ENCODE measurements at regions not wholly inside any gene's neighbourhood (a gene's known extent, or its start where the extent isn't known, plus 50 kb on each side); places are given as distances from the start of the nearest gene placed in this dataset.

- H3K27me3 ChIP-seq (ENCODE audit: insufficient read depth, low read length, poor library complexity) = no peaks in the 10 kb centered on the region
- no peak overlapping the region for H3K4ac ChIP-seq (ENCODE audit: low read depth, low read length)
- H3K27ac ChIP-seq (ENCODE audit: low read depth, low read length) = no peak overlapping the region
- no peak overlapping the region for H4K5ac ChIP-seq (ENCODE audit: low read length)
- no peak overlapping the region for H3K4me2 ChIP-seq (ENCODE audit: low read length)
- WGBS (ENCODE audit: extremely low coverage, insufficient coverage, low lambda C conversion rate) = no CpG with 5 or more reads among the region's 16 CpGs
- no peak overlapping the region for H2AK5ac ChIP-seq (ENCODE audit: low read length)
- H3K4me1 ChIP-seq (ENCODE audit: control insufficient read depth, low read depth, low read length) = no peaks in the 10 kb centered on the region
- no peak overlapping the region for H3K18ac ChIP-seq (ENCODE audit: low read length)
- H2BK15ac ChIP-seq (replicated peaks; ENCODE audit: low read depth) = no peak overlapping the region
- H3K79me2 ChIP-seq (ENCODE audit: control insufficient read depth, insufficient read depth, low read length) = no peaks in the 10 kb centered on the region
- no peak overlapping the region for H3K4me3 ChIP-seq (ENCODE audit: low read length)
- no peak overlapping the region for H4K8ac ChIP-seq (ENCODE audit: low read depth, low read length)
- H3K56ac ChIP-seq (ENCODE audit: low read length) = no peak overlapping the region
- no peaks in the 10 kb centered on the region for H3K79me1 ChIP-seq (ENCODE audit: low read length)
- DNase-seq = no peak
- no peak overlapping the region for H3K9ac ChIP-seq (ENCODE audit: low read length)
- no peaks in the 10 kb centered on the region for H3K36me3 ChIP-seq (ENCODE audit: control insufficient read depth, insufficient read depth, low read length)
- no peak overlapping the region for H2BK5ac ChIP-seq (ENCODE audit: low read length)
- no peak overlapping the region for H3K23ac ChIP-seq (ENCODE audit: low read length)
- H2BK120ac ChIP-seq (ENCODE audit: low read depth, low read length) = no peak overlapping the region
Measured at GRCh38 chr5:6046296-6046967, 331.9 kb downstream of the MED10 start.

GRCh38 chr5:6043491-6044310 is 334.6 kb downstream of the MED10 start:
- no peak overlapping the region for H3K56ac ChIP-seq (ENCODE audit: low read length)
- no peak overlapping the region for H3K4ac ChIP-seq (ENCODE audit: low read depth, low read length)
- H3K4me3 ChIP-seq (ENCODE audit: low read length) = no peak overlapping the region
- H3K27ac ChIP-seq (ENCODE audit: low read depth, low read length) = no peak overlapping the region
- H3K36me3 ChIP-seq (ENCODE audit: control insufficient read depth, insufficient read depth, low read length) = no peaks in the 10 kb centered on the region
- no peaks in the 10 kb centered on the region for H3K4me1 ChIP-seq (ENCODE audit: control insufficient read depth, low read depth, low read length)
- no peaks in the 10 kb centered on the region for H3K79me2 ChIP-seq (ENCODE audit: control insufficient read depth, insufficient read depth, low read length)
- no peak overlapping the region for H2BK15ac ChIP-seq (replicated peaks; ENCODE audit: low read depth)
- no peaks in the 10 kb centered on the region for H3K79me1 ChIP-seq (ENCODE audit: low read length)
- no peak overlapping the region for H3K4me2 ChIP-seq (ENCODE audit: low read length)
- no peaks in the 10 kb centered on the region for H3K27me3 ChIP-seq (ENCODE audit: insufficient read depth, low read length, poor library complexity)
- H2AK5ac ChIP-seq (ENCODE audit: low read length) = no peak overlapping the region
- no peak overlapping the region for H4K8ac ChIP-seq (ENCODE audit: low read depth, low read length)
- no peak overlapping the region for H3K23ac ChIP-seq (ENCODE audit: low read length)
- H3K18ac ChIP-seq (ENCODE audit: low read length) = no peak overlapping the region
- no peak overlapping the region for H2BK5ac ChIP-seq (ENCODE audit: low read length)
- no peak overlapping the region for H2BK120ac ChIP-seq (ENCODE audit: low read depth, low read length)
- DNase-seq = peak; percentile 2
- no peak overlapping the region for H4K5ac ChIP-seq (ENCODE audit: low read length)
- H3K9ac ChIP-seq (ENCODE audit: low read length) = no peak overlapping the region
- WGBS (ENCODE audit: extremely low coverage, insufficient coverage, low lambda C conversion rate) = no CpG with 5 or more reads among the region's 13 CpGs

GRCh38 chr5:6041977-6042550 is 336.3 kb downstream of the MED10 start:
- Histone ChIP-seq H3K4me1 (ENCODE audit: control insufficient read depth, low read depth, low read length) (no peaks in the 10 kb centered on the region), H3K79me1 (ENCODE audit: low read length) (no peaks in the 10 kb centered on the region), H3K9ac (ENCODE audit: low read length) (no peak overlapping the region), H3K36me3 (ENCODE audit: control insufficient read depth, insufficient read depth, low read length) (no peaks in the 10 kb centered on the region), H4K5ac (ENCODE audit: low read length) (no peak overlapping the region), H3K23ac (ENCODE audit: low read length) (no peak overlapping the region), H2BK15ac (replicated peaks; ENCODE audit: low read depth) (no peak overlapping the region), H3K4me3 (ENCODE audit: low read length) (no peak overlapping the region), H3K27me3 (ENCODE audit: insufficient read depth, low read length, poor library complexity) (no peaks in the 10 kb centered on the region), H2BK5ac (ENCODE audit: low read length) (no peak overlapping the region), H3K4me2 (ENCODE audit: low read length) (no peak overlapping the region), H2BK120ac (ENCODE audit: low read depth, low read length) (no peak overlapping the region), H3K18ac (ENCODE audit: low read length) (no peak overlapping the region), H3K56ac (ENCODE audit: low read length) (no peak overlapping the region), H3K79me2 (ENCODE audit: control insufficient read depth, insufficient read depth, low read length) (no peaks in the 10 kb centered on the region), H2AK5ac (ENCODE audit: low read length) (no peak overlapping the region), H3K4ac (ENCODE audit: low read depth, low read length) (no peak overlapping the region), H3K27ac (ENCODE audit: low read depth, low read length) (no peak overlapping the region), H4K8ac (ENCODE audit: low read depth, low read length) (no peak overlapping the region)
- WGBS (ENCODE audit: extremely low coverage, insufficient coverage, low lambda C conversion rate) = no CpG with 5 or more reads among the region's 10 CpGs
- no peak for DNase-seq

GRCh38 chr5:6039111-6039510 is 339.2 kb downstream of the MED10 start:
- no CpG with 5 or more reads among the region's 1 CpG for WGBS (ENCODE audit: extremely low coverage, insufficient coverage, low lambda C conversion rate)
- no peak for DNase-seq
- Histone ChIP-seq H2BK5ac (ENCODE audit: low read length) (no peak overlapping the region), H3K56ac (ENCODE audit: low read length) (no peak overlapping the region), H3K23ac (ENCODE audit: low read length) (no peak overlapping the region), H3K27ac (ENCODE audit: low read depth, low read length) (no peak overlapping the region), H2BK15ac (replicated peaks; ENCODE audit: low read depth) (no peak overlapping the region), H3K4ac (ENCODE audit: low read depth, low read length) (no peak overlapping the region), H4K8ac (ENCODE audit: low read depth, low read length) (no peak overlapping the region), H4K5ac (ENCODE audit: low read length) (no peak overlapping the region), H3K79me2 (ENCODE audit: control insufficient read depth, insufficient read depth, low read length) (no peaks in the 10 kb centered on the region), H3K18ac (ENCODE audit: low read length) (no peak overlapping the region), H3K27me3 (ENCODE audit: insufficient read depth, low read length, poor library complexity) (no peaks in the 10 kb centered on the region), H3K4me2 (ENCODE audit: low read length) (no peak overlapping the region), H3K4me1 (ENCODE audit: control insufficient read depth, low read depth, low read length) (no peaks in the 10 kb centered on the region), H3K36me3 (ENCODE audit: control insufficient read depth, insufficient read depth, low read length) (no peaks in the 10 kb centered on the region), H3K9ac (ENCODE audit: low read length) (no peak overlapping the region), H3K79me1 (ENCODE audit: low read length) (no peaks in the 10 kb centered on the region), H2BK120ac (ENCODE audit: low read depth, low read length) (no peak overlapping the region), H3K4me3 (ENCODE audit: low read length) (no peak overlapping the region), H2AK5ac (ENCODE audit: low read length) (no peak overlapping the region)

- Histone ChIP-seq H3K27me3 (ENCODE audit: insufficient read depth, low read length, poor library complexity) (no peaks in the 10 kb centered on the region), H2BK120ac (ENCODE audit: low read depth, low read length) (no peak overlapping the region), H3K4ac (ENCODE audit: low read depth, low read length) (no peak overlapping the region), H2AK5ac (ENCODE audit: low read length) (no peak overlapping the region), H3K56ac (ENCODE audit: low read length) (no peak overlapping the region), H3K4me2 (ENCODE audit: low read length) (no peak overlapping the region), H4K8ac (ENCODE audit: low read depth, low read length) (no peak overlapping the region), H3K9ac (ENCODE audit: low read length) (no peak overlapping the region), H3K23ac (ENCODE audit: low read length) (no peak overlapping the region), H3K79me2 (ENCODE audit: control insufficient read depth, insufficient read depth, low read length) (no peaks in the 10 kb centered on the region), H3K79me1 (ENCODE audit: low read length) (no peaks in the 10 kb centered on the region), H2BK5ac (ENCODE audit: low read length) (no peak overlapping the region), H3K18ac (ENCODE audit: low read length) (no peak overlapping the region), H3K4me3 (ENCODE audit: low read length) (no peak overlapping the region), H4K5ac (ENCODE audit: low read length) (no peak overlapping the region), H3K27ac (ENCODE audit: low read depth, low read length) (no peak overlapping the region), H3K4me1 (ENCODE audit: control insufficient read depth, low read depth, low read length) (no peaks in the 10 kb centered on the region), H2BK15ac (replicated peaks; ENCODE audit: low read depth) (no peak overlapping the region), H3K36me3 (ENCODE audit: control insufficient read depth, insufficient read depth, low read length) (no peaks in the 10 kb centered on the region)
- DNase-seq = no peak
- no CpG with 5 or more reads among the region's 1 CpG for WGBS (ENCODE audit: extremely low coverage, insufficient coverage, low lambda C conversion rate)
Measured at GRCh38 chr5:6036006-6036405, 342.3 kb downstream of the MED10 start.

All from mesendoderm (in vitro differentiated cells).